Brain microvascular endothelial cell (primary cell): ENCODE measurements at regions not wholly inside any gene's neighbourhood (a gene's known extent, or its start where the extent isn't known, plus 50 kb on each side); places are given as distances from the start of the nearest gene placed in this dataset.

Experiments used
- DNase-seq: peaks from one replicate; pipeline ENCODE4 v3.0.0-alpha.2; 2020
- H3K27ac ChIP-seq: fragments of 250-450 bp; sonication (Bioruptor Pico); 2 replicates; pipeline ENCODE4 v1.5.1; 2020; ENCODE audit warnings: mild to moderate bottlenecking, moderate library complexity
- H3K27me3 ChIP-seq: fragments of 250-450 bp; sonication (Bioruptor Pico); replicated peaks from 2 replicates; pipeline ENCODE4 v1.5.1; 2020; ENCODE audit warnings: mild to moderate bottlenecking
- H3K36me3 ChIP-seq: fragments of 250-450 bp; sonication (Bioruptor Pico); replicated peaks from 2 replicates; pipeline ENCODE4 v1.5.1; 2020; ENCODE audit warnings: mild to moderate bottlenecking
- H3K4me3 ChIP-seq: 2 replicates; pipeline ENCODE4 v1.5.1; 2011; ENCODE audit warnings: low read depth, mild to moderate bottlenecking, control low read depth, low read length, moderate library complexity
- in situ Hi-C: cut with HindIII; loops from 2 replicates; pipeline ENCODE4 v1.10.0; 2017; ENCODE audit warnings: low sequenced_read_pairs, low pct_ligation_motif_present
- TF ChIP-seq, protein P1 (sequence below): IDR thresholded peaks from 2 replicates; pipeline ENCODE4 v1.5.1; 2011; ENCODE audit warnings: low read depth, mild to moderate bottlenecking, moderate library complexity, low read length, control low read depth, inconsistent platforms; ENCODE audit errors: missing control alignments

DNA sequence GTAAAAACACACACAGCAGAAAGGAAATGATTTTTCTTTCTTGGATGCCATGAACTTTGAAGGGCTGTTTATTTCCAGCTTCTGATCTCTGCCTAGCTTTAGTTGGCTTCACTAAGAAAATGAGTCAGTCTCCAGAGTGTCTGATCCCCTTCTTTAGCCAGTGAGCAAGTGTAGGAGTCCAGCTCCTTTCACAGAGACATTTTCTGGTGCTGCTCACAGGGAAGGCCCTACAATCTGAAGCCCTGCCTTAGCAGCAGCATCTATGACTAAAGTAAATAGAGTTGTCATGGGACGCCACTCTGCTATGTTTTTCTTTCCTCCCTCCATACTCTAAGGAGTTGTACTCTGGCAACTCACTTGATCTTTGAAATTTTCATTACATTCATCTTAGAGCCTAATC, 103.5 kb downstream of the RPAP3 start:
- Histone ChIP-seq H3K27ac (peak overlapping the region; percentile 22), H3K36me3 (no peaks in the 10 kb centered on the region), H3K4me3 (no peak overlapping the region), H3K27me3 (no peaks in the 10 kb centered on the region)
- TF ChIP-seq, protein P1, sequence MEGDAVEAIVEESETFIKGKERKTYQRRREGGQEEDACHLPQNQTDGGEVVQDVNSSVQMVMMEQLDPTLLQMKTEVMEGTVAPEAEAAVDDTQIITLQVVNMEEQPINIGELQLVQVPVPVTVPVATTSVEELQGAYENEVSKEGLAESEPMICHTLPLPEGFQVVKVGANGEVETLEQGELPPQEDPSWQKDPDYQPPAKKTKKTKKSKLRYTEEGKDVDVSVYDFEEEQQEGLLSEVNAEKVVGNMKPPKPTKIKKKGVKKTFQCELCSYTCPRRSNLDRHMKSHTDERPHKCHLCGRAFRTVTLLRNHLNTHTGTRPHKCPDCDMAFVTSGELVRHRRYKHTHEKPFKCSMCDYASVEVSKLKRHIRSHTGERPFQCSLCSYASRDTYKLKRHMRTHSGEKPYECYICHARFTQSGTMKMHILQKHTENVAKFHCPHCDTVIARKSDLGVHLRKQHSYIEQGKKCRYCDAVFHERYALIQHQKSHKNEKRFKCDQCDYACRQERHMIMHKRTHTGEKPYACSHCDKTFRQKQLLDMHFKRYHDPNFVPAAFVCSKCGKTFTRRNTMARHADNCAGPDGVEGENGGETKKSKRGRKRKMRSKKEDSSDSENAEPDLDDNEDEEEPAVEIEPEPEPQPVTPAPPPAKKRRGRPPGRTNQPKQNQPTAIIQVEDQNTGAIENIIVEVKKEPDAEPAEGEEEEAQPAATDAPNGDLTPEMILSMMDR = no peak
- DNase-seq = peak; percentile 83
- in situ Hi-C loops = no loop called here

DNA sequence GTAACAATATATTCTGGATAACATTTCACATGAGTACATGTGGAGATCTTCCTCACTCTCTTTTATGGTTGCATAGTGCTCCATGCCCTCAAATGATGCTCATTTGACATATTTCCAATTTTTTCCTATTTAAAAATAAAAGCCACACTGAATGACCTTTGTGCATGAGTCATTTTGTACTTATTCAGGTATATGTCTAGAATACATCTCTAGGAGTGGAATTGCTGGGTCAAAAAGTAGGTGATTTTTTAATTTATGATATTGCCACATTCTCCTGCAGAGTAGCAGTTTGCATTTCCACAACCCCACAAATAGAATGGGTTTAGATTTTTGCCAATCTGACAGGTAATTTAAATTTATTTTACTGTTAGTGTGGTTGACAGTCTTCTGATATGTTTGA, 104.8 kb downstream of the RPAP3 start:
- TF ChIP-seq, protein P1 = no peak

DNA sequence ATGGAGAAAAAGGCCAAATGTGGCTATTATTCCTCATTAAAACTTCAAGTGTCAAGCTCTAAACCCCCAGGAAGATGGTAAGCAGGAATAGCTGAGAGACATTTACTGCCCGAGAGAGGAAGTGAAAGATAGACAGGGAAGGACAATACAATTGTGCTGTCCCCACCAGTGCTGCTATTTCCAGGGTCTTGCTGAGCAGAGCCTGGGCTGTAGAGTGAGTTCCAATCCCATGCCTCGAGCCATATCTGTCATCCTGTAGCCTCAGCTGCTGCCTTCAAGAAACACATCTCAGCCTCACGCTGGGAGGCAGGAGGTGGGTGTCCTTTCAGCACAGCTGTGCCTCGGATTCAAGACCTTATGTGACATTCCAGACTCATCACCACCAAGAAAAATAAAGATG, 114.0 kb downstream of the RPAP3 start:
- Histone ChIP-seq H3K27me3 (no peaks in the 10 kb centered on the region), H3K36me3 (no peaks in the 10 kb centered on the region), H3K27ac (no peak overlapping the region), H3K4me3 (no peak overlapping the region)
- in situ Hi-C loops = no loop called here
- no peak for DNase-seq
- TF ChIP-seq, protein P1 = no peak

More for the DNA sequence above, 104.8 kb downstream of the RPAP3 start:
- in situ Hi-C loops = no loop called here
- Histone ChIP-seq H3K36me3 (no peaks in the 10 kb centered on the region), H3K27ac (no peak overlapping the region), H3K27me3 (no peaks in the 10 kb centered on the region), H3K4me3 (no peak overlapping the region)
- DNase-seq = no peak

DNA sequence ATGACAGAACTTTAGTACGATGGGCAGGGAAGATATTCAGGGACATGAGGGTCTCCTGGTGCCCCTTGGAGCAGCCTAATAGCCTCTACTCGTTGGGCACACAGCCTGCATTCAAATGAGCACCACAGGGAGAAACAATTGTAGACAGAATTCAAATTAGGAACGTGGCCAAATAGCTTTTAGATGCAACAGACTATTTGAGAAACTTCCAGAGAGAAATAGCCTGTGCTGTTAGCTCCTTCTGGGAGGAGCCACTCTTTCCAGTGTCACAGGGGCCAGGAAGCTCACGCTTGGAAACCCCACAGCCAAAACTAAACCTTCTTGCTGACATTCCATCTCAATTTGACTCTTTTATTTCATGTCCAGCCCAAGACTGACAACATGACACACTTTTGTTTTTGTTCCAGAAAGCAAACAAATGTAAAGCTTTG, 114.5 kb downstream of the RPAP3 start:
- Histone ChIP-seq H3K36me3 (no peaks in the 10 kb centered on the region), H3K27me3 (no peaks in the 10 kb centered on the region), H3K4me3 (no peak overlapping the region), H3K27ac (no peak overlapping the region)
- in situ Hi-C loops = no loop called here
- no peak for DNase-seq
- TF ChIP-seq, protein P1 = no peak

DNA sequence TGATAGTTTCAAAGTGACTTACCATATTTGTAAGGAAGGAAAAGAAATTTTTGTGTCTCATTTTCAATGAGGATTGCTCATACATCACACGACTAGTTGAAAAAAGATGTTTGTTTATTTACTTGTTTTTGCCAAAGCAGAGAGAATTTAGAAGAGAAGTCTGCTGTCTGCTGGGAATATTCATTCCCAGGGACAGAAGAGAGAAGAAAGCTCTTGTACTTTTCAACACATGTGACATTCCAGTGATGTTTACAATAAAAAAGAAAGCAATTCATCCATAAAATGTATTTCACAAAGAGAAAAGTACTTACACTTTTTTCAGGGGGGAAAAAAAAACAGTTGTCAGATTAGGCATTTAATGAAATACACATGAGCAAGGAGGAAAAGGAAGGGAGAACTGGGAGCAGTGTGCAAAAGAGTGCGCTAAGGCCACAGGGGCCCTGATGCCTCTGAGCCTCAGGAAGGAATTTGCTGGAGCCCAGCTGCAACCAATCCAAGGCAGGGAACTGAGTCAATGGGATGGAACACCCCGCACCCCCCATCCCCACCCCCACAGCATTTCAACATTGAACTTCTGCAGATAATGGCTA, 115.0 kb downstream of the RPAP3 start:
- no peaks in the 10 kb centered on the region for H3K27me3 ChIP-seq
- in situ Hi-C loops = no loop called here
- H3K4me3 ChIP-seq = no peak overlapping the region
- TF ChIP-seq, protein P1 = no peak
- no peak for DNase-seq
- H3K36me3 ChIP-seq = no peaks in the 10 kb centered on the region
- H3K27ac ChIP-seq = no peak overlapping the region
